Adrenal gland (tissue), 5 donors: ENCODE measurements at regions not wholly inside any gene's neighbourhood (a gene's known extent, or its start where the extent isn't known, plus 50 kb on each side); places are given as distances from the start of the nearest gene placed in this dataset.

ENCODE experiments used
- CTCF ChIP-seq, 6 experiments: fragments of 450-650 bp in 4 of 6; fragments of 200-600 bp in 2 of 6; sonication (generic) in 1 of 6; IDR thresholded peaks; 1 replicate in 5 of 6; 2 replicates in 1 of 6; pipeline versions ENCODE4 v1.5.1 to v1.8.0; 2016 to 2021; ENCODE audit warnings: antibody characterized with exemption in 6 of 6, mild to moderate bottlenecking in 2 of 6, moderate library complexity in 1 of 6
- POLR2A ChIP-seq, 2 donors: fragments of 450-650 bp; IDR thresholded peaks; one replicate each; pipeline ENCODE4 v1.6.1; 2017; ENCODE audit warnings: antibody characterized with exemption in 2 of 2, mild to moderate bottlenecking in 2 of 2, moderate library complexity in 1 of 2
- donor health status: DM: no; HTN: no; CAD: no.

GRCh38 chr3:144413068-144413467 lies 441.4 kb downstream of the DIPK2A start:
- TF ChIP-seq CTCF (IDR thresholded peaks at IDR 0.05) (no peak), POLR2A (IDR thresholded peaks at IDR 0.05) (no peak)
